Stomach (tissue), 8 donors: ENCODE measurements at regions not wholly inside any gene's neighbourhood (a gene's known extent, or its start where the extent isn't known, plus 50 kb on each side); places are given as distances from the start of the nearest gene placed in this dataset.

Experiments
- DNase-seq, 2 donors: peaks; one replicate each; pipeline versions ENCODE4 v3.0.0 to v3.0.0-alpha.2; 2013 to 2019
- H3K27ac ChIP-seq, 5 donors: fragments of 200-600 bp in 4 of 5; sonication (generic) in 4 of 5; one replicate each; pipeline ENCODE4 v1.5.1; 2013 to 2019; ENCODE audit warnings: mild to moderate bottlenecking in 1 of 5, moderate library complexity in 1 of 5
- H3K27me3 ChIP-seq, 3 donors: fragments of 200-600 bp; sonication (generic); one replicate each; pipeline ENCODE4 v1.5.1; 2017 to 2019; ENCODE audit warnings: mixed run types in 1 of 3
- H3K36me3 ChIP-seq, 4 donors: fragments of 200-600 bp; sonication (generic); 1 replicate in 3 of 4; 2 replicates in 1 of 4; pipeline ENCODE4 v1.5.1; 2016 to 2019
- H3K4me1 ChIP-seq, 4 donors: fragments of 200-600 bp; sonication (generic); one replicate each; pipeline ENCODE4 v1.5.1; 2016 to 2019
- H3K4me3 ChIP-seq, 4 donors: fragments of 200-600 bp; sonication (generic) in 3 of 4; one replicate each; pipeline ENCODE4 v1.5.1; 2016 to 2019; ENCODE audit warnings: mild to moderate bottlenecking in 1 of 4
- H3K9me3 ChIP-seq, 4 donors: fragments of 200-600 bp; sonication (generic); one replicate each; pipeline ENCODE4 v1.5.1; 2016 to 2019
- CTCF ChIP-seq, 7 experiments: fragments of 450-650 bp in 4 of 7; fragments of 200-600 bp in 3 of 7; sonication (generic) in 3 of 7; IDR thresholded peaks; one replicate each; pipeline ENCODE4 v1.5.1; 2016 to 2019; ENCODE audit warnings: antibody characterized with exemption in 7 of 7, control low read depth in 2 of 7, mild to moderate bottlenecking in 1 of 7
- EP300 ChIP-seq: sonication (generic); formaldehyde crosslinking; IDR thresholded peaks from one replicate; pipeline ENCODE4 v1.6.1; 2017; ENCODE audit warnings: antibody characterized with exemption
- POLR2A ChIP-seq, 4 donors: fragments of 450-650 bp; IDR thresholded peaks; one replicate each; pipeline ENCODE4 v1.6.1; 2016; ENCODE audit warnings: antibody characterized with exemption in 4 of 4, control low read depth in 2 of 4, mild to moderate bottlenecking in 1 of 4, moderate library complexity in 1 of 4
- POLR2AphosphoS5 ChIP-seq, 3 donors: sonication (generic); formaldehyde crosslinking; IDR thresholded peaks; one replicate each; pipeline ENCODE4 v1.6.1; 2016; ENCODE audit warnings: antibody characterized with exemption in 3 of 3
- WGBS, 5 donors: extraction: QIAGEN DNeasy Blood & Tissue Kit in 3 of 5; methylation state at CpG; one replicate each; pipeline versions ENCODE4 v1.1.5 to v1.1.7; 2013 to 2018; 5-methylcytosine and 5-hydroxymethylcytosine counted together
- intact Hi-C: fragments of 100-400 bp; cut with DNase I; formaldehyde crosslinking; loops from one replicate; pipeline ENCODE4 v1.15.1; 2023; ENCODE audit warnings: low total_unique reads
- donor health status: healthy with polysubstance abuse.
- donor health status: Bipolar disorder and iron deficiency.
- donor health status: healthy.

GRCh38 chr13:74755065-74755464, 620.9 kb upstream of the KLF12 start:
- 62 to 79% (median 70%) methylated on average over 2 of the region's 2 CpGs for WGBS, 5 donors
- DNase-seq: no peak
- Histone ChIP-seq H3K4me1 (no peaks in the 10 kb centered on the region), H3K9me3 (no peaks in the 10 kb centered on the region), H3K4me3 (no peak overlapping the region), H3K27me3 (no peaks in the 10 kb centered on the region), H3K27ac (no peak overlapping the region), H3K36me3 (no peaks in the 10 kb centered on the region)
- TF ChIP-seq POLR2A (IDR thresholded peaks at IDR 0.05) (no peak), CTCF (IDR thresholded peaks at IDR 0.05) (no peak), POLR2AphosphoS5 (IDR thresholded peaks at IDR 0.05) (no peak), EP300 (no peak)
- intact Hi-C loops: no loop called here

- no peaks in the 10 kb centered on the region for H3K4me1 ChIP-seq
- 76 to 93% (median 88%) methylated on average over 5 of the region's 5 CpGs for WGBS, 5 donors
- H3K4me3 ChIP-seq: no peak overlapping the region
- H3K27me3 ChIP-seq: no peaks in the 10 kb centered on the region
- no peaks in the 10 kb centered on the region for H3K9me3 ChIP-seq
- TF ChIP-seq POLR2A (IDR thresholded peaks at IDR 0.05): no peak
- TF ChIP-seq POLR2AphosphoS5 (IDR thresholded peaks at IDR 0.05): no peak
- no peak for TF ChIP-seq EP300
- TF ChIP-seq CTCF (IDR thresholded peaks at IDR 0.05): no peak
- no peaks in the 10 kb centered on the region for H3K36me3 ChIP-seq
- DNase-seq: no peak
- intact Hi-C loops: no loop called here
- H3K27ac ChIP-seq: no peak overlapping the region
Observed at GRCh38 chr13:74751739-74752138, 617.5 kb upstream of the KLF12 start.

- TF ChIP-seq CTCF (IDR thresholded peaks at IDR 0.05) (no peak), POLR2AphosphoS5 (IDR thresholded peaks at IDR 0.05) (no peak), POLR2A (IDR thresholded peaks at IDR 0.05) (no peak), EP300 (no peak)
- Histone ChIP-seq H3K4me3 (no peak overlapping the region), H3K4me1 (no peaks in the 10 kb centered on the region), H3K36me3 (no peaks in the 10 kb centered on the region), H3K9me3 (no peaks in the 10 kb centered on the region), H3K27me3 (no peaks in the 10 kb centered on the region), H3K27ac (no peak overlapping the region)
- 61 to 72% (median 72%) methylated on average over 6 of the region's 6 CpGs for WGBS, 5 donors
- DNase-seq: no peak
- intact Hi-C loops: no loop called here
Observed at GRCh38 chr13:74747186-74747955, 613.2 kb upstream of the KLF12 start.

- WGBS, 5 donors: 48 to 68% (median 63%) methylated on average over 3 of the region's 3 CpGs
- no peak overlapping the region for H3K27ac ChIP-seq
- H3K27me3 ChIP-seq: no peaks in the 10 kb centered on the region
- intact Hi-C loops: no loop called here
- H3K36me3 ChIP-seq: no peaks in the 10 kb centered on the region
- H3K4me3 ChIP-seq: no peak overlapping the region
- no peaks in the 10 kb centered on the region for H3K9me3 ChIP-seq
- TF ChIP-seq POLR2A (IDR thresholded peaks at IDR 0.05) (no peak), POLR2AphosphoS5 (IDR thresholded peaks at IDR 0.05) (no peak), EP300 (no peak), CTCF (IDR thresholded peaks at IDR 0.05) (no peak)
- DNase-seq: no peak
- H3K4me1 ChIP-seq: no peaks in the 10 kb centered on the region
Observed at GRCh38 chr13:74743992-74744391, 609.8 kb upstream of the KLF12 start.
